Subcutaneous adipose tissue (tissue), 1 donor: ENCODE measurements at regions not wholly inside any gene's neighbourhood (a gene's known extent, or its start where the extent isn't known, plus 50 kb on each side); places are given as distances from the start of the nearest gene placed in this dataset.

Experiments
- CTCF ChIP-seq: fragments of 450-650 bp; IDR thresholded peaks from one replicate; pipeline ENCODE4 v1.5.1; 2016; ENCODE audit warnings: low read depth, mild to moderate bottlenecking, control low read depth, antibody characterized with exemption, moderate library complexity

DNA sequence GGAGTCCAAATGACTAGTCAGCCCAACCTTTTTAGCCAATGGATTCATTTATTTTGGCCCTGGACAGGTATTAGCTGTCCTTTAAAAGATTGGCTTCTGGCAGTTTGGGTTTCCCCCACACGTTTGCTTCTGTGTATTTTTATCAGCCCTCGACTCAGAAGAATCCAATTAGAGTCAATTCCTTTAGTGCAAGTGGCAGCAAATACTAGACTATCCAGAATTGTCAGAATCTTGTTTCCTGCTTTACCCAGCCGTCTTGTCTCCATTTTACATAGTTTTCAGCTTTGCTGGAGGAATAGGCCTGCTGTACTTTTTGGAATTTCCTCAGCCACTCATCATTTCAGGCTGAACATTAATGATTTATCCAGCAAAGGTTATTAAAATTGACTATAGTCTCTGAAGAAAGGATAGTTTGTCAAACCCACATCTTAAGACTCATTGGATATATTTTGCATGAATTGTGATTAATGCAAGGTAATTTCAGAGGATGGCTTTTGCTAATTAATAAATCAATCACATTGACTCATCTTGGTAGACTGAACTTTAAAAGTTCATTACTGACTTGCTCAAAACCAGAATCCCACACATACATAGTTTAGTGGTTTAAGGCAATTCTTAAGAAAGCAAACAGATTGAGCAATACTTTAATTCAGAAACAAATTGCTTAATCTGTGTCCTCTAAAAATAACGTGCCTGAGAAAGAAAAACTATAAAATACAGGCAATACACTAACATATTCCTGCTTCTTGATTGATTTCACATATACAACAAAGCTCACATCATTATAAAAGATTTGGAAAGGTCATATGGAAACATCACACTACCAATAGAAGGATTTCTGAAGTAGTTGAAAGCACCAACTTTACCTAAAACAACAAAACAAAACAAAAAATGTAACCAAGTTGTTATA is 62.9 kb upstream of the ZNF217 start:
- TF ChIP-seq CTCF = peak; percentile 54

- TF ChIP-seq CTCF = no peak
Measured at GRCh38 chr20:53655625-53656292, 62.1 kb upstream of the ZNF217 start.

DNA sequence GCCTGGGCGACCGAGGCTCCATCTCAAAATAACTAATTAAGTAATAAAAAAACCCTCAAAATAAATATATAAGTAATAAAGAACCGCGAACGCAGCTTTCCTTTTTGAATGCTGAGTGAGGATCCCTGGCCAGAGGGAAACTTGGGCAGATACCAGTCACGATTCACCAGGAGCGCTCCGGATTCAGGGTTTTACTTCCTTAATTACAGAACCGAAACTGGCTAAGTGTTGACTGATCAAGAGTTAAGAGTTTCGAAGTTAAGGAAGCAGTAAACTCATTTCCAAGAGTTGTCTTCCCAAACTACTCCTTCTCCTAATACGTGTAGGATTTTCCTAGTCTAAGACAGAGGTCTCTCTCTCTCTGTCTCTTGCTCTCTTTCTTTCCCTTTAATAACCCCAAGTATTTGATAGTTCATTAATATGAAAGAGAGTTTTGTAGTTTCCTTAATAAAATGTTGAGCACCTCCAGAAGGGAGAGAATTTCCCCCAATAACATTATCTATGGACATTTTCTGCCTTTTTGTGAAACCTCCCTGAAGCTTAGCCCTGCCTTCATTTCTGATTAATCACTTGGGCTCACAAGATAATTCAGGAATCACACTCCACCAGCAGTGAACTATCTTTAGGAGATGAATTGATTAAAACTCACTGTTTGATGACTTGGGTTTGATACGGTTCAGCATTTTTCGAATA is 61.4 kb upstream of the ZNF217 start:
- peak; percentile 62 for TF ChIP-seq CTCF

DNA sequence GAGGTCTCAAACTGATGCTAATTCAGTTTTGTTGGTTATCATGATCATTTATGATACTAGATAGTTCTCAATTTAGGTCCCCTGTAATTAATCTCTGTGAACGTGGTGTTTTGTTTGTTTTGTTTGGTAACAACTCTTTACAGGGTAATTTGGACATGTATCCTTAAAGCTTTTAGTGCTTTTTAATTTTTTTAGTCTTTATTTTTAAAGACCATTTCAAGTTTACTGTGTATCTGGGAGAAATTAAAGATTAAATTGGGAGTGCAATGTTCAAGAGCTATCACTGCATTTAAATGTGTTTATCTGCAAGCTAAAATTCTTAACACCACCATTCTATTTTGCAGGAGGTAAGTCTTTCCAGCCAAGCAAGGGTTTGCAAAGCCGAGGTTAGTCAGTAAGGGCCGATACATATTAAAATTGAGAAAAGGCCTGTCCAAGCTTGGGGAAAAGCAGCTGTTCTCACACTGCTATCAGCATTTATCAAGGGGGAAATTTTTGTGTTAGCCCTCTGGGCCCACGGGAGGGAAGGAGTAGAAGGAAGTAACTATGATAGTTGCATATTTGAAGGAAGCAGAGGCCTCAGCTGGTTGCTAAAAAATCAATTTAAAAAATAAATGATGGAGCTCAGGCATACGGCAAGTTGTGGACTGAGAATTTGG is 59.3 kb upstream of the ZNF217 start:
- peak; percentile 85 for TF ChIP-seq CTCF

DNA sequence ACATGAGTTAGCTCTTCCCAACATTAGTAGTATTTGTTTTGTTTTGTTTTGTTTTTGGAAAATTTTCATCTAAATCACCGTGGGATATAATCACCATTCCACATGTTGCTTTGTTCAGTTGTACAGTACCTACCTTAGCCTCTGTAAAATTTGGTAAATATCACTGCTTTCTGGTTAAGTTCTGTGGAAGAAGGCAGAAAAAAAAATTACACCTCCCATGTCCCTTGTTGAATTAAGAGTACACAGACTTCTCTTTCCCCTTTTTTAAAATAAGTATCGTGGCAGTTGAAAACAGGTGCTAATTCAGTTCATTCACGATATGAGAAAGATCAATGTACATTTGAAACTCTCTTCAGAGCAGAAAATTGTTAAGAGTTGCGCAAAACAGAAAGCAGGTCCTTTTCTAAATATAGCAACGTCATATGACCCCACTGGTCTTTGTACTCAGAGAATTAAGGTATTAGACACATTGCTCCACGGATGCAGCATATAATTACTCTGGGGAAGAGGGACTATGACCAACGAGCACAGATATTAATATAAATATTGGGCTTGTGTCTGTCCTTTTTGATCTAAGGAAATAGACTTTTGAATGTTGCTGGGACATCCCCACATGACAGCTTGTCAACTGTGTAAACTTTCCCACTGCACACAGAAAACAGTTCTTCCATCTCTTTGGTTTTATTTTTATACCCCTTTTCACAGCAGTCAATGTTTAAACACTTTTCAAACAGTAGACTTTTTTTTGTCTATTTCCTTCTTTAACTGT is 58.6 kb upstream of the ZNF217 start:
- TF ChIP-seq CTCF = no peak

GRCh38 chr20:53647286-53647821 is 53.7 kb upstream of the ZNF217 start:
- TF ChIP-seq CTCF = no peak
